ENCODE measurements at regions not wholly inside any gene's neighbourhood (a gene's known extent, or its start where the extent isn't known, plus 50 kb on each side); places are given as distances from the start of the nearest gene placed in this dataset.

DNA sequence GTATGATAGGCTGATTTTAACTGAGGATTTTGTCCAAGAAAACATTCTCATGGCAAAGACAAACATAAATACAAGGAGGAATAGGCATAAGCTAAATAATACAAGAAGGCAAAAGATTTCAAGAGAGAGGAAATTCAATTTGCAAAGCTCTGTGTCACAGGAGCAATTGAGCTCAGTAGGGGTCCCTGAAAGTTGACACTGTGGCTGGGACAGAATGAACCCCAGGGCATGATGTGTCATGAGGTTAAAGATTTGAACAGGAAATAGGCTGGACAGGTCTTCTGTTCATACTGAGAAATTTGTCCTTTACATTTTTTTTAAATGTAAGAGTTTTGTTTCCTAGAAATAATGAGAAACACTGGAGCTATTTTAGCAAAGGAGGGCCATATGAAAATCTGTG is 555.4 kb upstream of the NEGR1 start:
- no peak overlapping the region for H3K4me3 ChIP-seq (ENCODE audit: low read depth, low read length)
- TF ChIP-seq, protein P1, sequence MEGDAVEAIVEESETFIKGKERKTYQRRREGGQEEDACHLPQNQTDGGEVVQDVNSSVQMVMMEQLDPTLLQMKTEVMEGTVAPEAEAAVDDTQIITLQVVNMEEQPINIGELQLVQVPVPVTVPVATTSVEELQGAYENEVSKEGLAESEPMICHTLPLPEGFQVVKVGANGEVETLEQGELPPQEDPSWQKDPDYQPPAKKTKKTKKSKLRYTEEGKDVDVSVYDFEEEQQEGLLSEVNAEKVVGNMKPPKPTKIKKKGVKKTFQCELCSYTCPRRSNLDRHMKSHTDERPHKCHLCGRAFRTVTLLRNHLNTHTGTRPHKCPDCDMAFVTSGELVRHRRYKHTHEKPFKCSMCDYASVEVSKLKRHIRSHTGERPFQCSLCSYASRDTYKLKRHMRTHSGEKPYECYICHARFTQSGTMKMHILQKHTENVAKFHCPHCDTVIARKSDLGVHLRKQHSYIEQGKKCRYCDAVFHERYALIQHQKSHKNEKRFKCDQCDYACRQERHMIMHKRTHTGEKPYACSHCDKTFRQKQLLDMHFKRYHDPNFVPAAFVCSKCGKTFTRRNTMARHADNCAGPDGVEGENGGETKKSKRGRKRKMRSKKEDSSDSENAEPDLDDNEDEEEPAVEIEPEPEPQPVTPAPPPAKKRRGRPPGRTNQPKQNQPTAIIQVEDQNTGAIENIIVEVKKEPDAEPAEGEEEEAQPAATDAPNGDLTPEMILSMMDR (IDR thresholded peaks at IDR 0.05; ENCODE audit: control insufficient read depth, extremely low read depth, insufficient read depth): no peak
- no peak for DNase-seq (ENCODE audit: low read depth)

DNA sequence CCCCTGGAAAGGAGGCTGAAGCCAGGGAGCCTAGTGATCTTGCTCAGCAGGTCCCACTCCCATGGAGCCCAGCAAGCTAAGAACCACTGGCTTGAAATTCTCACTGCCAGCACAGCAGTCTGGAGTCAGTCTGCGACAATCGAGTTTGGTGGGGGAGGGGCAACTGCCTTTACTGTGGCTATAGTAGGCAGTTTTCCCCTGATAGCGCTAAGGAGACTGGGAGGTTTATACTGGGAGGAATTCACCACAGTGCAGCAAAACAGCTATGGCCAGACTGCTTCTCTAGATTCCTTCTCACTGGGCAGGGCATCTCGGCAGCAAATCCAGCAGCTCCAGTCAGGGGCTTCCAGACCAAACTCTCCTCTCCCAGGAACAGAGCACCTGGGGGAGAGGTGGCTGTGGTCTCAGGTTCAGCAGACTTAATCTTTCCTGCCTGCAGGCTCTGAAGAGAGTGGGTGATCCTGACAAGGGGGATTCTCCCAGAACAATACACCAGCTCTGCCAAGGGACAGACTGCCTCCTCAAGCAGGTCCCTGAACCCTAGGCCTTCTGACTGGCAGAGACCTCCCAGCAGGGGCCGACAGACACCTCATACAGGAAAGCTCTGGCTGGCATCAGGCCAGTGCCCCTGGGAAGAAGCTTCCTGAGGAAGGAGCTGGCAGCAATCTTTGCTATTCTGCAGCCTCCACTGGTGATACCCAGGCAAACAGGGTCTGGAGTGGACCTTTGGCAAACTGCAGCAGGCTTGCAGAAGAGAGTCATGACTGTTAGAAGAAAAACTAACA is 548.5 kb upstream of the NEGR1 start:
- DNase-seq (ENCODE audit: low read depth): no peak
- H3K4me3 ChIP-seq (ENCODE audit: low read depth, low read length): no peak overlapping the region
- TF ChIP-seq, protein P1 (IDR thresholded peaks at IDR 0.05; ENCODE audit: control insufficient read depth, extremely low read depth, insufficient read depth): no peak

DNA sequence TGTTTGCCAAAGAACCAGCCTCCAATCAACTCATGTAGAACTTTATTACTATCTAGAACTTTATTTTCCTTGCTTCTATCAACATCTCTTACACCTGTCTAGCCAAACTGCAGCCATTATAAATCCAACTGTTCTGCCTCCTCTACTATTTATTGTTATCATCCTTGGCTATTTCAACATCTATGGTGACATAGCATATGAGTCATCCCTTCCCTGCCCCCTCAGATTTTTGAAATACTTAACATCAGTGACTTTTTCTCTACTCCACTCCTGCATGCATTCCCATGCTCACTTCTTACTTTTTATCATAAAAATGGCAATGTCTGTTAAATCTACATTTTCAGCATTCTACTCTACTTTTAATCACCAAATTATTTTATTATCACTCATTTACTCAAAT is 544.9 kb upstream of the NEGR1 start:
- no peak for DNase-seq (ENCODE audit: low read depth)
- TF ChIP-seq, protein P1 (IDR thresholded peaks at IDR 0.05; ENCODE audit: control insufficient read depth, extremely low read depth, insufficient read depth): no peak
- no peak overlapping the region for H3K4me3 ChIP-seq (ENCODE audit: low read depth, low read length)

DNA sequence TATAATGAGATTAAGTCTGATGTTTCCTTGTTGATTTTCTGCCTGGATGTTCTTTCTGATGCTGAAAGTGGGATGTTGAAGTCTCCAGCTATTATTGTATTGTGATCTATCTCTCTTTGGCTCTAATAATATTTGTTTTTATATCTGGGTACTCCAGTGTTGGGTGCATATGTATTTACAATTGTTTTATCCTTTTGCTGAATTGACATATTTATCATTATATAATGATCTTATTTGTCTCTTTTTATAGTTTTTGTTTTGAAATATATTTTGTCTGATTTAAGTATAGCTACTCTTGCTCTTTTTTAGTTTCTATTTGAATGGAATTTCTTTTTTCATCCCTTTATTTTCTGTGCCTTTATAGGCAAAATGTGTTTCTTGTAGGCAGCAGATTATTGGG is 522.2 kb upstream of the NEGR1 start:
- H3K4me3 ChIP-seq (ENCODE audit: low read depth, low read length): no peak overlapping the region
- no peak for DNase-seq (ENCODE audit: low read depth)
- TF ChIP-seq, protein P1 (IDR thresholded peaks at IDR 0.05; ENCODE audit: control insufficient read depth, extremely low read depth, insufficient read depth): no peak

DNA sequence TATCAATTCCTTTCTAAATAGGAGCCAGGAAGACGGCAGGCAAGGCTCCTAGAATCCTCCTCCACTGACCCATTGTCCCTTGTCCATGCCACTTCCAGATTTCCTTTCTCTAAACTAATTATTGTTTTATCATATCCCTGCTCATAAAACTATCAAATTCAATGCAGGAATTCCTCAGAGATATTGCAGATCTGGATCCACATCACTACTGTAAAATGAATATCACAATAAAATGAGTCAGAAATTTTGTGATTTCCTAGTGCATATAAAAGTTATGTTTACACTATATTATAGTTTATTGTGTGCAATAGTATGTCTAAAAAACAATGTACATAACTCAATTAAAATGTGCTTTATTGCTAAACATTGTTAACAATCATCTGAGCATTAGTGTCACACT is 498.7 kb upstream of the NEGR1 start:
- TF ChIP-seq, protein P1 (IDR thresholded peaks at IDR 0.05; ENCODE audit: control insufficient read depth, extremely low read depth, insufficient read depth): no peak
- DNase-seq (ENCODE audit: low read depth): no peak
- no peak overlapping the region for H3K4me3 ChIP-seq (ENCODE audit: low read depth, low read length)

DNA sequence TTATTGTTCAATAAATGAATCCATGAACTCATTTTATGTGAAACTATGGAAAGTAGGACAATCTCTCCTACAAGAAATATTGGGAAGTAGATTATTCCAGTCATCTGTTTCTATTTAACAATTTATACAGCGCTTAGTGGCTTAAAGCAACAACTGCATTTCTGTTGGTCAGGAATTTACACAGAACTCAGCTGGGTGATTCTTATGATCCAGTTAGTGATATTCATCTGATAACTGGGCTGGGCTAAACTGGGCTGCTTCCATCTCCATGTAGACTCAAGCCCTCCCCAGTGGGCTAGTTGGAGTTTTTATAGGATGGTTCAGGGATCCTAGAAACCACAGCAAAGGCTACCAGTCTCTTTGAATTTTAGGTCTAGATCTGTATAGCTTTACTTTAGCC is 497.9 kb upstream of the NEGR1 start:
- H3K4me3 ChIP-seq (ENCODE audit: low read depth, low read length): no peak overlapping the region
- TF ChIP-seq, protein P1 (IDR thresholded peaks at IDR 0.05; ENCODE audit: control insufficient read depth, extremely low read depth, insufficient read depth): no peak

DNA sequence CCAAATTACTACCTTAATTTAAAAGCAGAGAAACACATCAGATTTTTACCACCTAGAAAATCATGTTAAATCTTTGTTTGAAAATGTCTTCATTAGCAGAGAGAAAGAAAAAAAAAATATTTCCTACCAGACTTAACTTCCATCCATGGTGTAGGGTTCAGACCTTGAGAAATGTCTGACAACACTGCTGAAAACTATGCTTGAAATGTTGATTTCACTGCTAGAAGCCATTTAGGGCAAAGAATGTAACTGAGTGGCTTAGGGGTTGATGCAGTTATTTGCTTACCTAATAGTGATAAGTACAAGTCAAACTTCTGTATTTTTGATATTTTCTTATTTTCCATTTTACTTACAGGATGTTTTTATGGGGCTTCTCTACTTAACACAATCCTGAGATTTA is 495.6 kb upstream of the NEGR1 start:
- H3K4me3 ChIP-seq (ENCODE audit: low read depth, low read length): no peak overlapping the region
- DNase-seq (ENCODE audit: low read depth): no peak
- TF ChIP-seq, protein P1 (IDR thresholded peaks at IDR 0.05; ENCODE audit: control insufficient read depth, extremely low read depth, insufficient read depth): no peak

More for the DNA sequence above, 497.9 kb upstream of the NEGR1 start:
- no peak for DNase-seq (ENCODE audit: low read depth)

All from LNCaP clone FGC (cell line).